ENCODE measurements at regions not wholly inside any gene's neighbourhood (a gene's known extent, or its start where the extent isn't known, plus 50 kb on each side); places are given as distances from the start of the nearest gene placed in this dataset.
A peak's percentile ranks its signal among the peaks of the same experiment; 100 is the strongest.

DNA sequence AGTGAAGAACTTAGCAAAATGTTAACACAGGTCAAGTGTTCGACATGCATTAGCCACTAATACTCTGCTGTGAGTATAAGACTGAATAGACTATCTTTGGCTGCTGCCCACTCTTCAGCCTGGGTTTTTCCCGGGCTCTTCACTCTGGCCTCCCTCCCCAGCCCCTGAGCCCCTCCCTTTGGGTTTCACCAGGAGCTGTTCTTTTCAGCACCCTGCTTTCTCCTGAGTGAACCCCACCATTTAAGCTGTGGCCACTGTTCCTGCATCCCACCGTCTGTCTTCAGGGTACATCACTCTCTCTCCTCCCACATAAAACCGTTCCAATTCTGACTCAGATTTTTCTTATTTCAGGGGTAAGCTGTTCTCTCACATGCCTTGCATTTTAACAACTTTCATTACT, 92.0 kb upstream of the ASIC2 start:
- intact Hi-C loops (cut with micrococcal nuclease; ENCODE audit: unreplicated experiment) (no loop called here), in situ Hi-C loops (cut with HindIII; ENCODE audit: extremely low pct_ligation_motif_present, low pct_unique_long_range_greater_than_20kb) (no loop called here)
- CTCF ChIA-PET (ENCODE audit: low intra/inter-chr PET ratio, low total read pairs) = no interaction called here
- no peak overlapping the region for H3K4me3 ChIP-seq (replicated peaks in 1 of 3; ENCODE audit: insufficient read depth in 1 of 3, low read depth in 2 of 3, low read length in 3 of 3)
- WGBS (ENCODE audit: low lambda C conversion rate) = 11% methylated on average over 4 of the region's 4 CpGs
- H3K4me2 ChIP-seq (ENCODE audit: low read depth, low read length) = no peak overlapping the region
- H3K9ac ChIP-seq (ENCODE audit: insufficient read depth, low read depth, low read length) = no peak overlapping the region
- no TSS peak for BruUV-seq (replicated peaks)
- H4K20me1 ChIP-seq (ENCODE audit: insufficient read depth, low read length) = no peaks in the 10 kb centered on the region
- no peak for ATAC-seq
- H3K27me3 ChIP-seq (ENCODE audit: control insufficient read depth in 1 of 2, insufficient read depth in 2 of 2, low read length in 2 of 2) = no peaks in the 10 kb centered on the region
- no peaks in the 10 kb centered on the region for H3K36me3 ChIP-seq (replicated peaks in 1 of 2; ENCODE audit: control insufficient read depth in 1 of 2, insufficient read depth in 2 of 2, low read length in 2 of 2)
- no peaks in the 10 kb centered on the region for H3K79me2 ChIP-seq (ENCODE audit: insufficient read depth, low read length)
- no peak for FAIRE-seq
- POLR2A ChIA-PET = no interaction called here
- no peak overlapping the region for H2AFZ ChIP-seq (ENCODE audit: low read length)
- H3K4me1 ChIP-seq (ENCODE audit: insufficient read depth, low read length) = peaks cover 7% of the 10 kb centered on the region; the same call in 1 of the 2 replicates
- no peak for DNase-seq (ENCODE audit: low spot score)
- TF ChIP-seq, protein P1, sequence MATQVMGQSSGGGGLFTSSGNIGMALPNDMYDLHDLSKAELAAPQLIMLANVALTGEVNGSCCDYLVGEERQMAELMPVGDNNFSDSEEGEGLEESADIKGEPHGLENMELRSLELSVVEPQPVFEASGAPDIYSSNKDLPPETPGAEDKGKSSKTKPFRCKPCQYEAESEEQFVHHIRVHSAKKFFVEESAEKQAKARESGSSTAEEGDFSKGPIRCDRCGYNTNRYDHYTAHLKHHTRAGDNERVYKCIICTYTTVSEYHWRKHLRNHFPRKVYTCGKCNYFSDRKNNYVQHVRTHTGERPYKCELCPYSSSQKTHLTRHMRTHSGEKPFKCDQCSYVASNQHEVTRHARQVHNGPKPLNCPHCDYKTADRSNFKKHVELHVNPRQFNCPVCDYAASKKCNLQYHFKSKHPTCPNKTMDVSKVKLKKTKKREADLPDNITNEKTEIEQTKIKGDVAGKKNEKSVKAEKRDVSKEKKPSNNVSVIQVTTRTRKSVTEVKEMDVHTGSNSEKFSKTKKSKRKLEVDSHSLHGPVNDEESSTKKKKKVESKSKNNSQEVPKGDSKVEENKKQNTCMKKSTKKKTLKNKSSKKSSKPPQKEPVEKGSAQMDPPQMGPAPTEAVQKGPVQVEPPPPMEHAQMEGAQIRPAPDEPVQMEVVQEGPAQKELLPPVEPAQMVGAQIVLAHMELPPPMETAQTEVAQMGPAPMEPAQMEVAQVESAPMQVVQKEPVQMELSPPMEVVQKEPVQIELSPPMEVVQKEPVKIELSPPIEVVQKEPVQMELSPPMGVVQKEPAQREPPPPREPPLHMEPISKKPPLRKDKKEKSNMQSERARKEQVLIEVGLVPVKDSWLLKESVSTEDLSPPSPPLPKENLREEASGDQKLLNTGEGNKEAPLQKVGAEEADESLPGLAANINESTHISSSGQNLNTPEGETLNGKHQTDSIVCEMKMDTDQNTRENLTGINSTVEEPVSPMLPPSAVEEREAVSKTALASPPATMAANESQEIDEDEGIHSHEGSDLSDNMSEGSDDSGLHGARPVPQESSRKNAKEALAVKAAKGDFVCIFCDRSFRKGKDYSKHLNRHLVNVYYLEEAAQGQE (IDR thresholded peaks at IDR 0.05; ENCODE audit: borderline replicate concordance in 1 of 2, low read depth in 1 of 2, low read length in 2 of 2) = 0 out of 4 replicates have a peak, but pooled peaks of 1 of the 2 experiments have one; percentile 30
- no peak for TF ChIP-seq SNAI1 (CRISPR knock-in tag; IDR thresholded peaks at IDR 0.05; ENCODE audit: borderline replicate concordance)
- H3K9me3 ChIP-seq (ENCODE audit: low read length) = no peaks in the 10 kb centered on the region
- no peak overlapping the region for H3K27ac ChIP-seq (ENCODE audit: extremely low read length, insufficient read depth, low read length)

DNA sequence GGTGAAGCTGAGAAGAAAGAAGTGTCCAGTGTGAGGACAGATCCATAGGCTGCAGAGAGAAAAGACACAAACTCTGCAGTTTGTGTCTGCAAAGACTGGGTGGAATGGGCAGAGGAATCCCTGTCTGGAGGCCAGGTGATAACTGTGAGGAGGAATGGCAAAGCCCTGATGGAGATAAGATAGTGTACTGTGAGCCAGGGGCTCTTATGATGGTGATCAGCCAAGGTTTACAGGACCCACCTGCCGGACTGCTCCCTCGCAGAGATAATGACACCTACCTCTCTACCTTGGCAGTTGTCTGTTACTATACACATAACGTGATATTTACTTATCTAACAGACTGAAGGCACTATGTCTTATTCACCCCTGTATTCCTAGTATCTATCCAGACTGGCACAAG, 92.6 kb upstream of the ASIC2 start:
- ATAC-seq (no peak), DNase-seq (ENCODE audit: low spot score) (no peak), FAIRE-seq (no peak)
- Histone ChIP-seq H4K20me1 (ENCODE audit: insufficient read depth, low read length) (no peaks in the 10 kb centered on the region), H3K36me3 (replicated peaks in 1 of 2; ENCODE audit: control insufficient read depth in 1 of 2, insufficient read depth in 2 of 2, low read length in 2 of 2) (no peaks in the 10 kb centered on the region), H3K4me2 (ENCODE audit: low read depth, low read length) (no peak overlapping the region), H3K27me3 (ENCODE audit: control insufficient read depth in 1 of 2, insufficient read depth in 2 of 2, low read length in 2 of 2) (no peaks in the 10 kb centered on the region), H3K4me3 (replicated peaks in 1 of 3; ENCODE audit: insufficient read depth in 1 of 3, low read depth in 2 of 3, low read length in 3 of 3) (no peak overlapping the region), H3K4me1 (ENCODE audit: insufficient read depth, low read length) (peaks cover 7% of the 10 kb centered on the region; the same call in 1 of the 2 replicates), H2AFZ (ENCODE audit: low read length) (no peak overlapping the region), H3K9ac (ENCODE audit: insufficient read depth, low read depth, low read length) (no peak overlapping the region), H3K27ac (ENCODE audit: extremely low read length, insufficient read depth, low read length) (no peak overlapping the region), H3K9me3 (ENCODE audit: low read length) (no peaks in the 10 kb centered on the region), H3K79me2 (ENCODE audit: insufficient read depth, low read length) (no peaks in the 10 kb centered on the region)
- WGBS (ENCODE audit: low lambda C conversion rate) = 20% methylated on average over 2 of the region's 3 CpGs
- in situ Hi-C loops (cut with HindIII; ENCODE audit: extremely low pct_ligation_motif_present, low pct_unique_long_range_greater_than_20kb) = no loop called here
- intact Hi-C loops (cut with micrococcal nuclease; ENCODE audit: unreplicated experiment) = no loop called here
- ChIA-PET POLR2A (no interaction called here), CTCF (ENCODE audit: low intra/inter-chr PET ratio, low total read pairs) (no interaction called here)
- BruUV-seq (replicated peaks) = no TSS peak
- TF ChIP-seq, protein P2, sequence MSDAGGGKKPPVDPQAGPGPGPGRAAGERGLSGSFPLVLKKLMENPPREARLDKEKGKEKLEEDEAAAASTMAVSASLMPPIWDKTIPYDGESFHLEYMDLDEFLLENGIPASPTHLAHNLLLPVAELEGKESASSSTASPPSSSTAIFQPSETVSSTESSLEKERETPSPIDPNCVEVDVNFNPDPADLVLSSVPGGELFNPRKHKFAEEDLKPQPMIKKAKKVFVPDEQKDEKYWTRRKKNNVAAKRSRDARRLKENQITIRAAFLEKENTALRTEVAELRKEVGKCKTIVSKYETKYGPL (CRISPR knock-in tag; IDR thresholded peaks at IDR 0.05) = no peak
- TF ChIP-seq FOXA3 (CRISPR knock-in tag; IDR thresholded peaks at IDR 0.05) = no peak
- TF ChIP-seq, protein P3, sequence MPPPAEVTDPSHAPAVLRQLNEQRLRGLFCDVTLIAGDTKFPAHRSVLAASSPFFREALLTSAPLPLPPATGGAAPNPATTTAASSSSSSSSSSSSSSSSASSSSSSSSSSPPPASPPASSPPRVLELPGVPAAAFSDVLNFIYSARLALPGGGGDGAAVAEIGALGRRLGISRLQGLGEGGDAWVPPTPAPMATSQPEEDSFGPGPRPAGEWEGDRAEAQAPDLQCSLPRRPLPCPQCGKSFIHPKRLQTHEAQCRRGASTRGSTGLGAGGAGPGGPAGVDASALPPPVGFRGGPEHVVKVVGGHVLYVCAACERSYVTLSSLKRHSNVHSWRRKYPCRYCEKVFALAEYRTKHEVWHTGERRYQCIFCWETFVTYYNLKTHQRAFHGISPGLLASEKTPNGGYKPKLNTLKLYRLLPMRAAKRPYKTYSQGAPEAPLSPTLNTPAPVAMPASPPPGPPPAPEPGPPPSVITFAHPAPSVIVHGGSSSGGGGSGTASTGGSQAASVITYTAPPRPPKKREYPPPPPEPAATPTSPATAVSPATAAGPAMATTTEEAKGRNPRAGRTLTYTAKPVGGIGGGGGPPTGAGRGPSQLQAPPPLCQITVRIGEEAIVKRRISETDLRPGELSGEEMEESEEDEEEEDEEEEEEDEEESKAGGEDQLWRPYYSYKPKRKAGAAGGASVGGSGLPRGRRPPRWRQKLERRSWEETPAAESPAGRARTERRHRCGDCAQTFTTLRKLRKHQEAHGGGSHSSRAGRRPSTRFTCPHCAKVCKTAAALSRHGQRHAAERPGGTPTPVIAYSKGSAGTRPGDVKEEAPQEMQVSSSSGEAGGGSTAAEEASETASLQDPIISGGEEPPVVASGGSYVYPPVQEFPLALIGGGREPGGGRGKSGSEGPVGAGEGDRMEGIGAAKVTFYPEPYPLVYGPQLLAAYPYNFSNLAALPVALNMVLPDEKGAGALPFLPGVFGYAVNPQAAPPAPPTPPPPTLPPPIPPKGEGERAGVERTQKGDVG (CRISPR knock-in tag; IDR thresholded peaks at IDR 0.05; ENCODE audit: borderline replicate concordance) = no peak
- TF ChIP-seq ZMAT3 (CRISPR knock-in tag; conservative IDR thresholded peaks at IDR 0.05) = no peak
- TF ChIP-seq HNRNPLL (IDR thresholded peaks at IDR 0.05; ENCODE audit: low read depth, low read length, poor library complexity, severe bottlenecking) = no peak
- no peak for TF ChIP-seq KLF13 (CRISPR knock-in tag; IDR thresholded peaks at IDR 0.05)
- TF ChIP-seq REL (CRISPR knock-in tag; conservative IDR thresholded peaks at IDR 0.05) = no peak
- no peak for TF ChIP-seq ZNF33A (CRISPR knock-in tag; IDR thresholded peaks at IDR 0.05; ENCODE audit: borderline replicate concordance)
- no peak for TF ChIP-seq IRF2 (CRISPR knock-in tag; IDR thresholded peaks at IDR 0.05)

Measured in HepG2 (cell line).